ENCODE measurements at regions not wholly inside any gene's neighbourhood (a gene's known extent, or its start where the extent isn't known, plus 50 kb on each side); places are given as distances from the start of the nearest gene placed in this dataset.

GRCh38 chr18:59983506-59983905, 83.7 kb downstream of the PMAIP1 start:
- TF ChIP-seq CTCF (conservative IDR thresholded peaks at IDR 0.05; ENCODE audit: low read length): no peak
- TF ChIP-seq EZH2phosphoT487 (IDR thresholded peaks at IDR 0.05; ENCODE audit: borderline replicate concordance, low read depth, low read length): no peak
